ENCODE measurements at regions not wholly inside any gene's neighbourhood (a gene's known extent, or its start where the extent isn't known, plus 50 kb on each side); places are given as distances from the start of the nearest gene placed in this dataset.

GRCh38 chr2:74759986-74760385 is 73.9 kb upstream of the HK2 start:
- TF ChIP-seq CTCF (IDR thresholded peaks at IDR 0.05; ENCODE audit: low read depth, low read length) = no peak
- DNase-seq (ENCODE audit: extremely low read depth, low read depth) = no peak

GRCh38 chr2:74760875-74761630 is 72.9 kb upstream of the HK2 start:
- TF ChIP-seq CTCF (IDR thresholded peaks at IDR 0.05; ENCODE audit: low read depth, low read length) = no peak
- DNase-seq (ENCODE audit: extremely low read depth, low read depth) = no peak

- TF ChIP-seq CTCF (IDR thresholded peaks at IDR 0.05; ENCODE audit: low read depth, low read length) = no peak
- no peak for DNase-seq (ENCODE audit: extremely low read depth, low read depth)
Observed at GRCh38 chr2:74762789-74763188, 71.1 kb upstream of the HK2 start.

DNA sequence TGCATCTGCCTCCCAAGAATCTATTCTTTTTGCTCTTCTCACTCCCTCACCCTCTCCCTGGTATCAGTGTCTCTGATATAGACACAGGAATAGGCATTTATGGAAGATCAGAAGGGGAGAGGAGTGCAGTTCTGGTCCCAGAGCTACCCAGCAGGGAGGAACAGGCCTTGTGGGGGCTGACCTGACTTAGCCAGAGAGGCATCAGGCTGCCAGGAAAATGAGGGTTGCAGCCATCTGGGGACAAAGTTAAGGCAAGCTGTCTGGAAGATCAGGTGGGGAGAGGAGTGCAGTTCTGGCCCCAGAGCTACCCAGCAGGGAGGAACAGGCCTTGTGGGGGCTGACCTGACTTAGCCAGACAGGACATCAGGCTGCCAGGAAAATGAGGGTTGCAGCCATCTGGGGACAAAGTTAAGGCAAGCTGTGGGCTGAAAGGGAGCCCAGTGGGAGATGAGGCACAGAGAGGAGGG is 69.9 kb upstream of the HK2 start:
- TF ChIP-seq CTCF (IDR thresholded peaks at IDR 0.05; ENCODE audit: low read depth, low read length) = no peak
- DNase-seq (ENCODE audit: extremely low read depth, low read depth) = no peak

- no peak for DNase-seq (ENCODE audit: extremely low read depth, low read depth)
- TF ChIP-seq CTCF (IDR thresholded peaks at IDR 0.05; ENCODE audit: low read depth, low read length) = no peak
Observed at GRCh38 chr2:74764429-74765272, 69.3 kb upstream of the HK2 start.

- DNase-seq (ENCODE audit: extremely low read depth, low read depth) = no peak
- no peak for TF ChIP-seq CTCF (IDR thresholded peaks at IDR 0.05; ENCODE audit: low read depth, low read length)
Observed at GRCh38 chr2:74766780-74767179, 67.1 kb upstream of the HK2 start.

DNA sequence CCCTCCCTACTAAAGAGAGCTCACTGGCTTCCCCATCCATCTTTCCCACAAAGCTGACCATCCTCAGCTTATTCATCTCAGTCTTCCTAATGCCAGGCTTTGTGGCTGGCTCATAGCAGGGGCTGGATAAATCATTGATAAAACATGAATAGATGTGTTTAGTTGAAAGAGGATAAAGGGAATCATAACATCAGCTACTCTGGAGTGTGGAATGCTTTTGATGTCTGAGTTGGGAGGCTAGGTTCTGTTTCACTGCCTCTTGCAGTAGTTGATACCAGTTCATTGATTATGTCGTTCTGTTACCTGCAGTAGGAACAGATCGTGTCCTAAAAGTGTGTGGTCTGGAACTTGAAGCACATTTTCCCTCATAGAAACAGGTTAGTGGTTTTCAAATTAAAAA is 66.3 kb upstream of the HK2 start:
- no peak for TF ChIP-seq CTCF (IDR thresholded peaks at IDR 0.05; ENCODE audit: low read depth, low read length)
- no peak for DNase-seq (ENCODE audit: extremely low read depth, low read depth)

All from AG09319 (cell line).